ENCODE measurements at regions not wholly inside any gene's neighbourhood (a gene's known extent, or its start where the extent isn't known, plus 50 kb on each side); places are given as distances from the start of the nearest gene placed in this dataset.

DNA sequence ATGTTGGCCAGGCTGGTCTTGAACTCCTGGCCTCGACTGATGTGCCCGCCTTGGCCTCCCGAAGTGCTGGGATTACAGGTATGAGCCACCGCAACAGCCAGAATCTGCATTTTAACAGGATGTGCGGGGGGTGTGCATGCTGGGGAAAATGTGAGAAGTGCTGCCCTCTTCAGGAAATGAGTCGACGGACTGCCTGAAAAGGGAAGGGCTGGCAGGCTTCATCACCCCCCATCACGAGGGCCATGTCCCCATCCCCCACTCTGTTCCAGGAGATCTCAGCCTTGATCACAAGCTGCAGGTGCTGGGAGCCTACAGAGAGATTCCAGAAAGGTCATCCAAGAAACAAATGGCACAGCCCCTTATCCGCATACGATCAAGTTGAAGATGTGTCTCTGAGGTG is 195.3 kb upstream of the RPL38 start:
- TF ChIP-seq POLR2A (IDR thresholded peaks at IDR 0.05; ENCODE audit: low read depth, low read length), result no peak
- TF ChIP-seq TAF1 (IDR thresholded peaks at IDR 0.05; ENCODE audit: low read depth, low read length), result no peak
- TF ChIP-seq POLR2AphosphoS5 (IDR thresholded peaks at IDR 0.05; ENCODE audit: low read depth, low read length), result no peak
- TF ChIP-seq POU2F2 (IDR thresholded peaks at IDR 0.05; ENCODE audit: low read depth, low read length), result no peak

Measured in GM12891 (cell line).